LHCN-M2 (cell line): ENCODE measurements at regions not wholly inside any gene's neighbourhood (a gene's known extent, or its start where the extent isn't known, plus 50 kb on each side); places are given as distances from the start of the nearest gene placed in this dataset.

Experiments
- DNase-seq: peaks from one replicate; pipeline ENCODE4 v3.0.0-alpha.2; 2012; ENCODE audit warnings: low read depth

GRCh38 chr16:74183601-74184360 lies 112.8 kb upstream of the PSMD7 start:
- DNase-seq: no peak

- DNase-seq: peak; percentile 15
These were observed 126.8 kb upstream of the PSMD7 start for GRCh38 chr16:74169687-74170376.

GRCh38 chr16:74169066-74169465 lies 127.5 kb upstream of the PSMD7 start:
- DNase-seq: no peak

GRCh38 chr16:74168445-74168844 lies 128.2 kb upstream of the PSMD7 start:
- DNase-seq: no peak

GRCh38 chr16:74166456-74166855 lies 130.2 kb upstream of the PSMD7 start:
- no peak for DNase-seq

- DNase-seq: no peak
These were observed 131.0 kb upstream of the PSMD7 start for GRCh38 chr16:74165566-74166080.

- no peak for DNase-seq
These were observed 135.9 kb upstream of the PSMD7 start for GRCh38 chr16:74160759-74161158.

- DNase-seq: no peak
These were observed 142.8 kb upstream of the PSMD7 start for GRCh38 chr16:74153773-74154172.

GRCh38 chr16:74146643-74147042 lies 150.0 kb upstream of the PSMD7 start:
- no peak for DNase-seq

GRCh38 chr16:74143171-74143570 lies 153.4 kb upstream of the PSMD7 start:
- no peak for DNase-seq

- no peak for DNase-seq
These were observed 155.6 kb upstream of the PSMD7 start for GRCh38 chr16:74141015-74141414.

GRCh38 chr16:74140557-74140956 lies 156.1 kb upstream of the PSMD7 start:
- DNase-seq: no peak

- DNase-seq: no peak
These were observed 172.8 kb upstream of the PSMD7 start for GRCh38 chr16:74123826-74124225.

- DNase-seq: no peak
These were observed 173.4 kb upstream of the PSMD7 start for GRCh38 chr16:74123195-74123594.

GRCh38 chr16:74117798-74118197 lies 178.8 kb upstream of the PSMD7 start:
- DNase-seq: no peak

GRCh38 chr16:74113545-74113944 lies 183.1 kb upstream of the PSMD7 start:
- DNase-seq: no peak

- no peak for DNase-seq
These were observed 185.1 kb upstream of the PSMD7 start for GRCh38 chr16:74111456-74111982.

- no peak for DNase-seq
These were observed 188.6 kb upstream of the PSMD7 start for GRCh38 chr16:74107795-74108610.

- no peak for DNase-seq
These were observed 192.6 kb upstream of the PSMD7 start for GRCh38 chr16:74104022-74104421.

GRCh38 chr16:74101379-74102137 lies 195.1 kb upstream of the PSMD7 start:
- DNase-seq: no peak
